Omental fat pad (tissue), 3 donors: ENCODE measurements at regions not wholly inside any gene's neighbourhood (a gene's known extent, or its start where the extent isn't known, plus 50 kb on each side); places are given as distances from the start of the nearest gene placed in this dataset.

Experiments used
- ATAC-seq: fragments of 150-250 bp; one replicate; pipeline ENCODE4 v1.9.1; 2016; ENCODE audit warnings: mild to moderate bottlenecking, moderate library complexity; ENCODE audit not compliant: low FRiP score
- DNase-seq: peaks from one replicate; pipeline ENCODE4 v3.0.0-alpha.2; 2019; ENCODE audit warnings: low spot score
- CTCF ChIP-seq, 3 donors: fragments of 450-650 bp; IDR thresholded peaks; one replicate each; pipeline ENCODE4 v1.5.1; 2016 to 2017; ENCODE audit warnings: antibody characterized with exemption in 3 of 3, mild to moderate bottlenecking in 3 of 3, moderate library complexity in 2 of 3

GRCh38 chr5:158066076-158066475, 207.1 kb upstream of the CLINT1 start:
- TF ChIP-seq CTCF (IDR thresholded peaks at IDR 0.05): no peak
- DNase-seq (no peak), ATAC-seq (no peak)

GRCh38 chr5:158064334-158065123, 205.6 kb upstream of the CLINT1 start:
- no peak for TF ChIP-seq CTCF (IDR thresholded peaks at IDR 0.05)
- ATAC-seq (peak; percentile 52), DNase-seq (no peak)

GRCh38 chr5:158063052-158063451, 204.1 kb upstream of the CLINT1 start:
- no peak for DNase-seq
- no peak for TF ChIP-seq CTCF (IDR thresholded peaks at IDR 0.05)
- no peak for ATAC-seq

- no peak for DNase-seq
- no peak for TF ChIP-seq CTCF (IDR thresholded peaks at IDR 0.05)
- peak; percentile 52 for ATAC-seq
Measured at GRCh38 chr5:158061451-158061850, 202.5 kb upstream of the CLINT1 start.

- DNase-seq: no peak
- ATAC-seq: no peak
- no peak for TF ChIP-seq CTCF (IDR thresholded peaks at IDR 0.05)
Measured at GRCh38 chr5:158060212-158060611, 201.3 kb upstream of the CLINT1 start.

- DNase-seq (no peak), ATAC-seq (no peak)
- TF ChIP-seq CTCF (IDR thresholded peaks at IDR 0.05): no peak
Measured at GRCh38 chr5:158058208-158059120, 199.5 kb upstream of the CLINT1 start.
